Caco-2 (cell line): ENCODE measurements at regions not wholly inside any gene's neighbourhood (a gene's known extent, or its start where the extent isn't known, plus 50 kb on each side); places are given as distances from the start of the nearest gene placed in this dataset.

Source experiments
- BruUV-seq: library from RNA; stranded (reverse); fragments of 400-500 nt; replicated peaks from 2 replicates; lab custom pipeline; 2021; lab: Mats Ljungman, UMichigan
- CTCF ChIA-PET: fragments of 300-600 bp; sonication (Branson Sonifier 250); formaldehyde crosslinking; loops from one replicate; lab custom pipeline; 2022; ENCODE audit warnings: antibody characterized with exemption; lab: Charles Lee
- POLR2A ChIA-PET: fragments of 300-600 bp; sonication (Branson Sonifier 250); formaldehyde crosslinking; loops from one replicate; lab custom pipeline; 2022; ENCODE audit warnings: antibody characterized with exemption; lab: Charles Lee
- DNase-seq, 2 experiments: peaks; one replicate each; pipeline versions ENCODE4 v3.0.0 to v3.0.0-alpha.2; 2020 to 2022
- H3K27me3 ChIP-seq: replicated peaks from 2 replicates; pipeline ENCODE4 v1.6.0; 2011; ENCODE audit warnings: low read length; ENCODE audit not compliant: control insufficient read depth, insufficient read depth
- H3K36me3 ChIP-seq: 2 replicates; pipeline ENCODE4 v1.5.1; 2011; ENCODE audit warnings: low read length; ENCODE audit not compliant: control insufficient read depth, insufficient read depth
- H3K4me1 ChIP-seq: fragments of 250-450 bp; sonication (Bioruptor Pico); 2 replicates; pipeline ENCODE4 v1.5.1; 2020; ENCODE audit warnings: mild to moderate bottlenecking
- H3K4me3 ChIP-seq: 2 replicates; pipeline ENCODE4 v1.5.1; 2011; ENCODE audit warnings: low read depth, mild to moderate bottlenecking, control low read depth, low read length
- H3K9me3 ChIP-seq: fragments of 250-450 bp; sonication (Bioruptor Pico); 2 replicates; pipeline ENCODE4 v1.5.1; 2020; ENCODE audit warnings: mild to moderate bottlenecking, moderate library complexity
- H3K27ac Mint-ChIP-seq: one replicate; pipeline ENCODE4 v1.8.0; 2022; ENCODE audit warnings: mixed read lengths; ENCODE audit not compliant: unreplicated experiment
- H3K27me3 Mint-ChIP-seq: one replicate; pipeline ENCODE4 v1.8.0; 2022; ENCODE audit warnings: mixed read lengths; ENCODE audit not compliant: insufficient read depth, unreplicated experiment
- H3K36me3 Mint-ChIP-seq: one replicate; pipeline ENCODE4 v1.8.0; 2022; ENCODE audit warnings: mild to moderate bottlenecking, mixed read lengths; ENCODE audit not compliant: insufficient read depth, unreplicated experiment
- H3K4me1 Mint-ChIP-seq: one replicate; pipeline ENCODE4 v1.8.0; 2022; ENCODE audit warnings: low read depth, mixed read lengths; ENCODE audit not compliant: unreplicated experiment
- H3K4me3 Mint-ChIP-seq: one replicate; pipeline ENCODE4 v1.8.0; 2022; ENCODE audit warnings: mild to moderate bottlenecking, moderate library complexity, mixed read lengths; ENCODE audit not compliant: unreplicated experiment
- H3K9me3 Mint-ChIP-seq: one replicate; pipeline ENCODE4 v1.8.0; 2022; ENCODE audit warnings: mixed read lengths; ENCODE audit not compliant: unreplicated experiment
- intact Hi-C: fragments of 100-400 bp; cut with micrococcal nuclease; formaldehyde crosslinking; loops from one replicate; pipeline ENCODE4 v1.10.0; 2022; ENCODE audit not compliant: unreplicated experiment
- TF ChIP-seq, protein P1 (sequence below), 2 experiments: fragments of 200-600 bp in 1 of 2; IDR thresholded peaks; 1 replicate in 1 of 2; 2 replicates in 1 of 2; pipeline versions ENCODE4 v1.5.1 to v1.8.0; 2011 to 2022; ENCODE audit warnings: antibody characterized with exemption in 1 of 2, control low read depth in 1 of 2, inconsistent platforms in 1 of 2, low read depth in 1 of 2, low read length in 1 of 2, mild to moderate bottlenecking in 1 of 2, moderate library complexity in 1 of 2; ENCODE audit not compliant: insufficient read depth in 1 of 2, severe bottlenecking in 1 of 2, unreplicated experiment in 1 of 2

DNA sequence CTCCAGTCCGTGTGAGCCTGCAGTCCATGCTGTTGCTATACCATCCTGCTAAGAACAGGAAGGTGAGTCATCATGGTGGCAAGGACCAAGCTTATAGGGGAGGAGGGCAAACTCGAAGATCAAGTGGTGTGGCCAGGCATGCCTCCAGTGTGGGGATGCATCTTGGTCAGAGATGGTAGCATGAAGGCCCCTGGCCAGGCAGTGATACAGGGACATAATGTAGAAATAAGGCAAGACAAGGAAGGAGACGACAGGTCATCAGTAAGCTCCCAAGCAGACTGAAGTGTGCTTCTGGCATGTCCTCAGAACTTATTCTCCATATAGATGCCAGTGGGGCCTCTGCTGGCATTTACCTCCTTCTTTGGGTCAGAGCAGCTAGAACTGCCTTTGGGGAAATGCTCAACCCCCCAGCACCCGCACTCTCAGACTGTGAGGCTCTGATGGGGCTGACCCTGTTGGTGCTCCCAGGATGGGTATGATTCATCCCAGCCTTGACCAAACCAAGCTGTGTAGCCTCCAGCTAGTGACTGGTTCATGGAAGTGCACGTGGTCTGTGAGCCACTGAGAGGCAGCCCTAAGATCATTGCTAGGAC is 52.5 kb upstream of the ATP2B2 start:
- Histone ChIP-seq H3K4me3 (no peak overlapping the region), H3K4me1 (no peaks in the 10 kb centered on the region), H3K27me3 (no peaks in the 10 kb centered on the region), H3K9me3 (no peaks in the 10 kb centered on the region), H3K36me3 (no peaks in the 10 kb centered on the region)
- Mint-ChIP-seq H3K9me3 (no peaks in the 10 kb centered on the region), H3K27ac (no peak overlapping the region), H3K4me1 (no peaks in the 10 kb centered on the region), H3K27me3 (peaks cover 32% of the 10 kb centered on the region), H3K36me3 (no peaks in the 10 kb centered on the region), H3K4me3 (no peak overlapping the region)
- DNase-seq: no peak
- TF ChIP-seq, protein P1, sequence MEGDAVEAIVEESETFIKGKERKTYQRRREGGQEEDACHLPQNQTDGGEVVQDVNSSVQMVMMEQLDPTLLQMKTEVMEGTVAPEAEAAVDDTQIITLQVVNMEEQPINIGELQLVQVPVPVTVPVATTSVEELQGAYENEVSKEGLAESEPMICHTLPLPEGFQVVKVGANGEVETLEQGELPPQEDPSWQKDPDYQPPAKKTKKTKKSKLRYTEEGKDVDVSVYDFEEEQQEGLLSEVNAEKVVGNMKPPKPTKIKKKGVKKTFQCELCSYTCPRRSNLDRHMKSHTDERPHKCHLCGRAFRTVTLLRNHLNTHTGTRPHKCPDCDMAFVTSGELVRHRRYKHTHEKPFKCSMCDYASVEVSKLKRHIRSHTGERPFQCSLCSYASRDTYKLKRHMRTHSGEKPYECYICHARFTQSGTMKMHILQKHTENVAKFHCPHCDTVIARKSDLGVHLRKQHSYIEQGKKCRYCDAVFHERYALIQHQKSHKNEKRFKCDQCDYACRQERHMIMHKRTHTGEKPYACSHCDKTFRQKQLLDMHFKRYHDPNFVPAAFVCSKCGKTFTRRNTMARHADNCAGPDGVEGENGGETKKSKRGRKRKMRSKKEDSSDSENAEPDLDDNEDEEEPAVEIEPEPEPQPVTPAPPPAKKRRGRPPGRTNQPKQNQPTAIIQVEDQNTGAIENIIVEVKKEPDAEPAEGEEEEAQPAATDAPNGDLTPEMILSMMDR (IDR thresholded peaks at IDR 0.05; ENCODE audit: insufficient read depth in 1 of 2, low read depth in 1 of 2, low read length in 1 of 2, severe bottlenecking in 1 of 2, unreplicated experiment in 1 of 2): no peak
- CTCF ChIA-PET: no interaction called here
- no TSS peak for BruUV-seq
- intact Hi-C loops: no loop called here
- POLR2A ChIA-PET: no interaction called here

DNA sequence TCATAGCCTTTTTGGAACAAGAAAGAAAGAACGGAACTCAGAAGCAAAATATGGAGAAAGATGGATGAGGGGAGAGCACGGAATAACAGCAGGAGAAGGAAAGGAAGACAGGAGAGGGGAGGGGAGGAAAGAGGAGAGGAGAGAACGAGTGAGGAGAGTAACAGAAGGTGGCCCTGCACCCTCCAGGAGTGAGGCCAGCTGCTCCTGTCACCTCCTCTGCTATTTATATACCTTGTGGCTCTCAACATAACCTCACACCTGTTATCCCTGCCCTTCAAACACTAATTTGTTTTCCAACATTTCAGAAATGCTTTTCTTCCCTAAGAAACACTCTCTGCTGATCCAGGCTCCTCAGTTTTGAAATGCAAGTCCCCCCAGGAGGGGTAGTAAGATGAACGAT is 53.4 kb upstream of the ATP2B2 start:
- no peaks in the 10 kb centered on the region for H3K36me3 Mint-ChIP-seq
- no peaks in the 10 kb centered on the region for H3K9me3 Mint-ChIP-seq
- TF ChIP-seq, protein P1 (IDR thresholded peaks at IDR 0.05; ENCODE audit: insufficient read depth in 1 of 2, low read depth in 1 of 2, low read length in 1 of 2, severe bottlenecking in 1 of 2, unreplicated experiment in 1 of 2): no peak
- Histone ChIP-seq H3K9me3 (no peaks in the 10 kb centered on the region), H3K4me1 (no peaks in the 10 kb centered on the region), H3K36me3 (no peaks in the 10 kb centered on the region), H3K4me3 (no peak overlapping the region), H3K27me3 (no peaks in the 10 kb centered on the region)
- CTCF ChIA-PET: no interaction called here
- BruUV-seq: no TSS peak
- H3K4me3 Mint-ChIP-seq: no peak overlapping the region
- no peak overlapping the region for H3K27ac Mint-ChIP-seq
- no peaks in the 10 kb centered on the region for H3K4me1 Mint-ChIP-seq
- H3K27me3 Mint-ChIP-seq: peaks cover 32% of the 10 kb centered on the region
- POLR2A ChIA-PET: no interaction called here
- DNase-seq: no peak
- intact Hi-C loops: no loop called here

DNA sequence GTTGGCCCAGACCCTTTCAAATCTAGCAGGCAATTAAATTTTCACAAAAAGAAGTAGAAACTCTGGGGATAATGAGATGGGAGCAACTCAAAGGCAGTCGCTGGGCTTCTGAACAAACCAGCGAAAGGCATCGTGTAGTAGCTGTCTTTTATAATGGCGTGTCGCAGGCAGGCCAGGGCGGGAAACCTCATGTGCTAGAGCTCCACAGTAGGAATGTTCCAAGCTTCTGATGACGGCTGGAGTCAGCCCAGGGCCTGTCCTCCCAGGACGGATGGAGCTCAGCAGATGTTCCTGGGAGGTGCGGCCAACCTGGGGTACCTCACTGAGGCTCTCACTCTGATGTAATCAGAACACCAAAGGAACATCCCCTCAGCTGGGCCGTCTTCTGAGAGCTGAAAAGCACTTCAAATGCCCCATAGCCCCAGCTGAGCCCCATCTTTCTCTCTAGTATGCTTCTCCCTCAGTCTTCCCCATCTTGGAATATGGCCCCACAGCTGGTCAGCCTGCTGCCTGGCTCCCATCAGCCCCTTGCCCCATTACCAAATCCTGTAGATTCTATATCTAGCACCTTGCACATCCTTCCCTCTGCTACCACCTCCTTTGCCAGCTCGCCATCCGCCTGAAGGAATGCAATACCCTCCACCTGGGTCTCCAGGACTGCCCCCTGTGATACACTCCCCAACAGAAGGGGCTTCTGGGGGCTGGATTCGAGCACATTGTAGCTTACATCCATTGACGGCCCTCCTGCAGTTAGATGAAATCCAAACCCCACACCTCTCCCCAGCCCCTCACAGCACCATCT is 54.9 kb upstream of the ATP2B2 start:
- no peaks in the 10 kb centered on the region for H3K4me1 Mint-ChIP-seq
- Histone ChIP-seq H3K4me1 (no peaks in the 10 kb centered on the region), H3K36me3 (no peaks in the 10 kb centered on the region), H3K27me3 (no peaks in the 10 kb centered on the region), H3K4me3 (no peak overlapping the region), H3K9me3 (no peaks in the 10 kb centered on the region)
- no peak for DNase-seq
- TF ChIP-seq, protein P1 (IDR thresholded peaks at IDR 0.05; ENCODE audit: insufficient read depth in 1 of 2, low read depth in 1 of 2, low read length in 1 of 2, severe bottlenecking in 1 of 2, unreplicated experiment in 1 of 2): no peak
- H3K36me3 Mint-ChIP-seq: no peaks in the 10 kb centered on the region
- no TSS peak for BruUV-seq
- ChIA-PET POLR2A (no interaction called here), CTCF (no interaction called here)
- peaks cover 32% of the 10 kb centered on the region for H3K27me3 Mint-ChIP-seq
- H3K4me3 Mint-ChIP-seq: no peak overlapping the region
- no peak overlapping the region for H3K27ac Mint-ChIP-seq
- no peaks in the 10 kb centered on the region for H3K9me3 Mint-ChIP-seq
- intact Hi-C loops: no loop called here
